ENCODE measurements at regions not wholly inside any gene's neighbourhood (a gene's known extent, or its start where the extent isn't known, plus 50 kb on each side); places are given as distances from the start of the nearest gene placed in this dataset.
"Not testable (repeated sequence)": the region's sequence is repeated elsewhere in the genome, so short reads cannot be mapped to it uniquely, and the experiment has no call there.

- ChIA-PET POLR2A (no interaction called here), CTCF (no interaction called here)
- Mint-ChIP-seq H3K27me3 (ENCODE audit: low read depth) (no peaks in the 10 kb centered on the region; the same call in 1 of the 2 replicates), H3K4me1 (peaks cover 6% of the 10 kb centered on the region), H3K9me3 (peaks cover 10% of the 10 kb centered on the region), H3K36me3 (no peaks in the 10 kb centered on the region), H3K27ac (no peak overlapping the region), H3K4me3 (no peak overlapping the region)
- ATAC-seq (no peak), DNase-seq (ENCODE audit: low spot score) (no peak)
- no peak for TF ChIP-seq ARID4B (CRISPR knock-in tag; IDR thresholded peaks at IDR 0.05; ENCODE audit: borderline replicate concordance)
Observed at GRCh38 chr10:35270100-35270499, 66.2 kb upstream of the CCNY start.

GRCh38 chr10:35271086-35271858, 65.0 kb upstream of the CCNY start:
- Mint-ChIP-seq H3K27ac (peak overlapping the region; percentile 24; the same call in 1 of the 2 replicates), H3K27me3 (ENCODE audit: low read depth) (no peaks in the 10 kb centered on the region; the same call in 1 of the 2 replicates), H3K36me3 (no peaks in the 10 kb centered on the region), H3K4me3 (no peak overlapping the region), H3K4me1 (peaks cover 6% of the 10 kb centered on the region), H3K9me3 (peaks cover 10% of the 10 kb centered on the region)
- no peak for DNase-seq (ENCODE audit: low spot score)
- ChIA-PET CTCF (interaction anchor here (1.3 kb wide), 1 partner anchor 151 kb away, joined by 3 read pairs; no protein-coding TSS in a partner anchor), POLR2A (interaction anchor here (0.5 to 0.7 kb wide), 2 partner anchors 121 to 804 kb away, joined by 3 to 5 read pairs; no protein-coding TSS in a partner anchor)
- TF ChIP-seq ERG (CRISPR knock-in tag; IDR thresholded peaks at IDR 0.05): no peak
- TF ChIP-seq TEAD1 (CRISPR knock-in tag; IDR thresholded peaks at IDR 0.05): no peak
- no peak for TF ChIP-seq USF2 (CRISPR knock-in tag; IDR thresholded peaks at IDR 0.05)
- TF ChIP-seq PRDM15 (CRISPR knock-in tag; IDR thresholded peaks at IDR 0.05): no peak
- no peak for TF ChIP-seq CREM (CRISPR knock-in tag; IDR thresholded peaks at IDR 0.05)
- TF ChIP-seq KAT7 (CRISPR knock-in tag; IDR thresholded peaks at IDR 0.05; ENCODE audit: borderline replicate concordance): no peak
- no peak for TF ChIP-seq ATF2 (CRISPR knock-in tag; IDR thresholded peaks at IDR 0.05; ENCODE audit: borderline replicate concordance, low read depth)
- TF ChIP-seq JAZF1 (CRISPR knock-in tag; IDR thresholded peaks at IDR 0.05): no peak
- no peak for TF ChIP-seq GRHL2 (CRISPR knock-in tag; IDR thresholded peaks at IDR 0.05; ENCODE audit: insufficient replicate concordance, severe bottlenecking)
- TF ChIP-seq ATF6 (CRISPR knock-in tag; IDR thresholded peaks at IDR 0.05): no peak
- no peak for TF ChIP-seq ZNF219 (CRISPR knock-in tag; IDR thresholded peaks at IDR 0.05; ENCODE audit: borderline replicate concordance)
- no peak for TF ChIP-seq ELF4 (CRISPR knock-in tag; IDR thresholded peaks at IDR 0.05; ENCODE audit: low read depth)
- TF ChIP-seq NFE2L1 (CRISPR knock-in tag; IDR thresholded peaks at IDR 0.05): no peak
- TF ChIP-seq MXD4 (CRISPR knock-in tag; IDR thresholded peaks at IDR 0.05; ENCODE audit: borderline replicate concordance): no peak
- no peak for TF ChIP-seq IRF1 (CRISPR knock-in tag; IDR thresholded peaks at IDR 0.05)
- no peak; the same call in 1 of the 2 replicates for ATAC-seq

GRCh38 chr10:35271859-35272165, 64.5 kb upstream of the CCNY start:
- not testable (repeated sequence) for H3K9me3 Mint-ChIP-seq; H3K4me3 Mint-ChIP-seq; H3K27ac Mint-ChIP-seq; H3K4me1 Mint-ChIP-seq; DNase-seq (ENCODE audit: low spot score); H3K27me3 Mint-ChIP-seq (ENCODE audit: low read depth); ATAC-seq; H3K36me3 Mint-ChIP-seq
- CTCF ChIA-PET: interaction anchor here (0.6 to 1.3 kb wide), 2 partner anchors 110 to 152 kb away, joined by 3 read pairs; no protein-coding TSS in a partner anchor
- POLR2A ChIA-PET: interaction anchor here (0.7 kb wide), 1 partner anchor 804 kb away, joined by 3 read pairs; no protein-coding TSS in a partner anchor

Measured in WTC11 (cell line).